ENCODE measurements at regions not wholly inside any gene's neighbourhood (a gene's known extent, or its start where the extent isn't known, plus 50 kb on each side); places are given as distances from the start of the nearest gene placed in this dataset.

- no peak for TF ChIP-seq CTCF (conservative IDR thresholded peaks at IDR 0.05 in 1 of 2, IDR thresholded peaks at IDR 0.05 in 1 of 2; ENCODE audit: low read depth in 1 of 2, low read length in 2 of 2)
- TF ChIP-seq EZH2 (IDR thresholded peaks at IDR 0.05; ENCODE audit: low read length, missing control alignments) = no peak
Measured at GRCh38 chr5:39608024-39608423, 183.2 kb upstream of the DAB2 start.

Measured in fibroblast of lung (primary cell).